Endothelial cell (in vitro differentiated cells): ENCODE measurements at regions not wholly inside any gene's neighbourhood (a gene's known extent, or its start where the extent isn't known, plus 50 kb on each side); places are given as distances from the start of the nearest gene placed in this dataset.

Experiments
- DNase-seq: peaks from one replicate; pipeline ENCODE4 v3.0.0; 2021; ENCODE audit warnings: low spot score
- H3K27ac Mint-ChIP-seq: one replicate; pipeline ENCODE4 v1.8.0; 2021; ENCODE audit warnings: mixed read lengths, inconsistent platforms; ENCODE audit not compliant: unreplicated experiment
- H3K27me3 Mint-ChIP-seq: one replicate; pipeline ENCODE4 v1.8.0; 2021; ENCODE audit warnings: mild to moderate bottlenecking, moderate library complexity, mixed read lengths, inconsistent platforms; ENCODE audit not compliant: unreplicated experiment
- H3K36me3 Mint-ChIP-seq: one replicate; pipeline ENCODE4 v1.8.0; 2021; ENCODE audit warnings: mild to moderate bottlenecking, low read depth, mixed read lengths, inconsistent platforms; ENCODE audit not compliant: unreplicated experiment
- H3K4me1 Mint-ChIP-seq: one replicate; pipeline ENCODE4 v1.8.0; 2021; ENCODE audit warnings: mild to moderate bottlenecking, mixed read lengths, inconsistent platforms; ENCODE audit not compliant: unreplicated experiment
- H3K4me3 Mint-ChIP-seq: one replicate; pipeline ENCODE4 v1.8.0; 2021; ENCODE audit warnings: mild to moderate bottlenecking, mixed read lengths, inconsistent platforms; ENCODE audit not compliant: unreplicated experiment
- H3K9me3 Mint-ChIP-seq: one replicate; pipeline ENCODE4 v1.8.0; 2021; ENCODE audit warnings: mixed read lengths, inconsistent platforms; ENCODE audit not compliant: unreplicated experiment
- CTCF ChIP-seq: fragments of 200-600 bp; sonication (generic); IDR thresholded peaks from one replicate; pipeline ENCODE4 v1.5.0; 2021; ENCODE audit warnings: antibody characterized with exemption; ENCODE audit not compliant: unreplicated experiment

- no peaks in the 10 kb centered on the region for H3K4me1 Mint-ChIP-seq
- DNase-seq: no peak
- peaks cover 46% of the 10 kb centered on the region for H3K9me3 Mint-ChIP-seq
- H3K27me3 Mint-ChIP-seq: peaks cover 16% of the 10 kb centered on the region
- H3K36me3 Mint-ChIP-seq: peaks cover 39% of the 10 kb centered on the region
- H3K4me3 Mint-ChIP-seq: no peak overlapping the region
- no peak for TF ChIP-seq CTCF
- H3K27ac Mint-ChIP-seq: no peak overlapping the region
These were observed 801.7 kb downstream of the TBC1D22A start for GRCh38 chr22:47564158-47564450.

- no peak for DNase-seq
- Mint-ChIP-seq H3K36me3 (peaks cover 36% of the 10 kb centered on the region), H3K4me1 (no peaks in the 10 kb centered on the region), H3K27ac (no peak overlapping the region), H3K4me3 (peak overlapping the region; percentile 60), H3K27me3 (peaks cover 15% of the 10 kb centered on the region), H3K9me3 (peaks cover 44% of the 10 kb centered on the region)
- no peak for TF ChIP-seq CTCF
These were observed 801.1 kb downstream of the TBC1D22A start for GRCh38 chr22:47563406-47564157.

GRCh38 chr22:47561766-47562165, 799.3 kb downstream of the TBC1D22A start:
- peak overlapping the region; percentile 44 for H3K4me3 Mint-ChIP-seq
- no peak for DNase-seq
- H3K36me3 Mint-ChIP-seq: peaks cover 31% of the 10 kb centered on the region
- peaks cover 50% of the 10 kb centered on the region for H3K9me3 Mint-ChIP-seq
- H3K27ac Mint-ChIP-seq: no peak overlapping the region
- TF ChIP-seq CTCF: no peak
- H3K4me1 Mint-ChIP-seq: no peaks in the 10 kb centered on the region
- H3K27me3 Mint-ChIP-seq: peaks cover 20% of the 10 kb centered on the region

- DNase-seq: no peak
- Mint-ChIP-seq H3K4me3 (no peak overlapping the region), H3K9me3 (peaks cover 56% of the 10 kb centered on the region), H3K27ac (no peak overlapping the region), H3K36me3 (peaks cover 28% of the 10 kb centered on the region), H3K4me1 (no peaks in the 10 kb centered on the region), H3K27me3 (peaks cover 22% of the 10 kb centered on the region)
- no peak for TF ChIP-seq CTCF
These were observed 798.7 kb downstream of the TBC1D22A start for GRCh38 chr22:47561115-47561675.
